OCI-LY1 (cell line): ENCODE measurements at regions not wholly inside any gene's neighbourhood (a gene's known extent, or its start where the extent isn't known, plus 50 kb on each side); places are given as distances from the start of the nearest gene placed in this dataset.

Experiments used
- EZH2 ChIP-seq: fragments of 200-600 bp; sonication (generic), shearing (Covaris generic); IDR thresholded peaks from 2 replicates; pipeline ENCODE4 v1.8.0; 2017; ENCODE audit warnings: borderline replicate concordance, mixed run types, mild to moderate bottlenecking, antibody characterized with exemption, low read length, moderate library complexity, mixed read lengths
- TF ChIP-seq, protein P1 (sequence below): fragments of 200-600 bp; sonication (generic), shearing (Covaris generic); IDR thresholded peaks from 2 replicates; pipeline ENCODE4 v1.5.1; 2017; ENCODE audit warnings: mild to moderate bottlenecking, antibody characterized with exemption, low read length, moderate library complexity, mixed read lengths

- no peak for TF ChIP-seq EZH2
- TF ChIP-seq, protein P1, sequence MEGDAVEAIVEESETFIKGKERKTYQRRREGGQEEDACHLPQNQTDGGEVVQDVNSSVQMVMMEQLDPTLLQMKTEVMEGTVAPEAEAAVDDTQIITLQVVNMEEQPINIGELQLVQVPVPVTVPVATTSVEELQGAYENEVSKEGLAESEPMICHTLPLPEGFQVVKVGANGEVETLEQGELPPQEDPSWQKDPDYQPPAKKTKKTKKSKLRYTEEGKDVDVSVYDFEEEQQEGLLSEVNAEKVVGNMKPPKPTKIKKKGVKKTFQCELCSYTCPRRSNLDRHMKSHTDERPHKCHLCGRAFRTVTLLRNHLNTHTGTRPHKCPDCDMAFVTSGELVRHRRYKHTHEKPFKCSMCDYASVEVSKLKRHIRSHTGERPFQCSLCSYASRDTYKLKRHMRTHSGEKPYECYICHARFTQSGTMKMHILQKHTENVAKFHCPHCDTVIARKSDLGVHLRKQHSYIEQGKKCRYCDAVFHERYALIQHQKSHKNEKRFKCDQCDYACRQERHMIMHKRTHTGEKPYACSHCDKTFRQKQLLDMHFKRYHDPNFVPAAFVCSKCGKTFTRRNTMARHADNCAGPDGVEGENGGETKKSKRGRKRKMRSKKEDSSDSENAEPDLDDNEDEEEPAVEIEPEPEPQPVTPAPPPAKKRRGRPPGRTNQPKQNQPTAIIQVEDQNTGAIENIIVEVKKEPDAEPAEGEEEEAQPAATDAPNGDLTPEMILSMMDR: no peak
Measured at GRCh38 chr6:91407706-91408105, 820.8 kb upstream of the MAP3K7 start.
